K562 (cell line): ENCODE measurements at regions not wholly inside any gene's neighbourhood (a gene's known extent, or its start where the extent isn't known, plus 50 kb on each side); places are given as distances from the start of the nearest gene placed in this dataset.

Experiments used
- ATAC-seq: fragments of 200-7000 bp; cut with Tn5 transposase; 3 replicates; pipeline ENCODE4 v1.9.1; 2020; ENCODE audit warnings: moderate library complexity
- BruUV-seq: library from RNA; stranded (reverse); fragments of 400-500 nt; replicated peaks from 2 replicates; lab custom pipeline; 2021; lab: Mats Ljungman, UMichigan
- CTCF ChIA-PET: fragments of 300-600 bp; formaldehyde crosslinking; extraction: SDS; loops from one replicate; lab custom pipeline; 2021; ENCODE audit warnings: low intra/inter-chr PET ratio; lab: Yijun Ruan, JAX
- POLR2A ChIA-PET: fragments of 300-600, 350-650 bp; sonication (Branson Sonifier 250); formaldehyde crosslinking; extraction: SDS; loops from one replicate; lab custom pipeline; 2021; ENCODE audit warnings: antibody characterized with exemption, inconsistent platforms; lab: Yijun Ruan, JAX
- DNase-seq, 4 experiments: peaks; one replicate each; pipeline versions ENCODE4 v3.0.0 to v3.0.0-alpha.2; 2011 to 2018; ENCODE audit warnings: low spot score in 3 of 4, mixed read lengths in 3 of 4; ENCODE audit errors: extremely low read depth in 1 of 4
- FAIRE-seq: peaks from 2 replicates; lab custom pipeline; 2011; peaks lifted over from hg19 to GRCh38; lab: Jason Lieb, UNC
- H2AFZ ChIP-seq: 2 replicates; pipeline ENCODE4 v1.6.0; 2011; ENCODE audit warnings: low read depth, low read length, control low read depth, inconsistent platforms
- H3K27ac ChIP-seq: fragments of 200-600 bp; 3 replicates; pipeline ENCODE4 v1.8.0; 2011; ENCODE audit warnings: low read depth, mild to moderate bottlenecking, control low read depth, inconsistent platforms, low read length, moderate library complexity, mixed read lengths; ENCODE audit errors: extremely low read depth
- H3K27me3 ChIP-seq, 2 experiments: fragments of 300-600 bp in 1 of 2; 2 replicates in 1 of 2; 3 replicates in 1 of 2; pipeline versions ENCODE4 v1.6.0 to v1.8.0; 2011; ENCODE audit warnings: inconsistent platforms in 2 of 2, low read length in 2 of 2, mild to moderate bottlenecking in 1 of 2, mixed read lengths in 1 of 2, moderate library complexity in 1 of 2; ENCODE audit not compliant: control insufficient read depth in 2 of 2, insufficient read depth in 2 of 2
- H3K36me3 ChIP-seq: fragments of 300-600 bp; 3 replicates; pipeline ENCODE4 v1.8.0; 2011; ENCODE audit warnings: mild to moderate bottlenecking, low read length, inconsistent platforms; ENCODE audit not compliant: control insufficient read depth, insufficient read depth
- H3K4me1 ChIP-seq, 2 experiments: fragments of 200-600 bp in 1 of 2; replicated peaks in 1 of 2; 2 replicates in 1 of 2; 3 replicates in 1 of 2; pipeline versions ENCODE4 v1.5.1 to v1.8.0; 2011; ENCODE audit warnings: inconsistent platforms in 2 of 2, low read length in 2 of 2, mild to moderate bottlenecking in 1 of 2, mixed read lengths in 1 of 2, moderate library complexity in 1 of 2; ENCODE audit not compliant: control insufficient read depth in 2 of 2, insufficient read depth in 2 of 2
- H3K4me2 ChIP-seq: 2 replicates; pipeline ENCODE4 v1.6.1; 2011; ENCODE audit warnings: low read length, control low read depth, inconsistent platforms, mixed read lengths; ENCODE audit not compliant: insufficient read depth
- H3K4me3 ChIP-seq: fragments of 200-600 bp; sonication (generic), shearing (Covaris generic); 2 replicates; pipeline ENCODE4 v1.5.1; 2016; ENCODE audit warnings: control low read depth, inconsistent platforms
- H3K79me2 ChIP-seq: fragments of 200-600 bp; 3 replicates; pipeline ENCODE4 v1.8.0; 2011; ENCODE audit warnings: low read length, inconsistent platforms; ENCODE audit not compliant: control insufficient read depth, insufficient read depth
- H3K9ac ChIP-seq, 2 experiments: 2 replicates each; pipeline versions ENCODE4 v1.6.0 to v1.6.1; 2011; ENCODE audit warnings: low read depth in 2 of 2, low read length in 2 of 2, control low read depth in 1 of 2, inconsistent platforms in 1 of 2, mild to moderate bottlenecking in 1 of 2, mixed read lengths in 1 of 2; ENCODE audit not compliant: insufficient read depth in 1 of 2
- H3K9me1 ChIP-seq: one replicate; pipeline ENCODE4 v1.6.0; 2011; ENCODE audit warnings: inconsistent platforms, mild to moderate bottlenecking, low read length, moderate library complexity; ENCODE audit not compliant: control insufficient read depth, insufficient read depth
- H3K9me3 ChIP-seq: replicated peaks from 2 replicates; pipeline ENCODE4 v1.5.1; 2011; ENCODE audit warnings: low read depth, low read length, inconsistent platforms; ENCODE audit not compliant: control insufficient read depth, insufficient read depth
- H4K20me1 ChIP-seq: replicated peaks from 2 replicates; pipeline ENCODE4 v1.6.1; 2011; ENCODE audit warnings: low read length, inconsistent platforms, mixed read lengths; ENCODE audit not compliant: control insufficient read depth, insufficient read depth
- FOXM1 ChIP-seq, 2 experiments: fragments of 450-650 bp in 1 of 2; sonication (generic) in 1 of 2; formaldehyde crosslinking in 1 of 2; IDR thresholded peaks; 2 replicates each; pipeline versions ENCODE4 v1.6.1 to v1.9.0; 2017 to 2022; ENCODE audit warnings: low read depth in 2 of 2, mild to moderate bottlenecking in 2 of 2, missing genetic modification reagents in 1 of 2, moderate library complexity in 1 of 2
- HSF4 ChIP-seq: fragments of 250-450 bp; sonication (Bioruptor Pico); IDR thresholded peaks from 2 replicates; pipeline ENCODE4 v2.1.2; 2022; ENCODE audit warnings: mild to moderate bottlenecking, moderate library complexity, borderline replicate concordance
- POLR2AphosphoS5 ChIP-seq: IDR thresholded peaks from 2 replicates; pipeline ENCODE4 v1.6.1; 2011; ENCODE audit warnings: mild to moderate bottlenecking, low read depth, low read length, moderate library complexity; ENCODE audit not compliant: control insufficient read depth, insufficient read depth
- POU5F1 ChIP-seq: fragments of 150-350 bp; IDR thresholded peaks from 2 replicates; pipeline ENCODE4 v1.6.1; 2014; ENCODE audit warnings: borderline replicate concordance, low read length, low read depth, mild to moderate bottlenecking; ENCODE audit not compliant: partially characterized antibody
- PURB ChIP-seq: sonication (generic); formaldehyde crosslinking; IDR thresholded peaks from 2 replicates; pipeline ENCODE4 v1.9.0; 2021; ENCODE audit warnings: low read depth, mild to moderate bottlenecking, missing genetic modification reagents
- RBM22 ChIP-seq: fragments of 200-400 bp; formaldehyde crosslinking; IDR thresholded peaks from 2 replicates; pipeline ENCODE4 v1.6.1; 2018; ENCODE audit warnings: low read length, low read depth; ENCODE audit not compliant: poor library complexity, severe bottlenecking
- SIX5 ChIP-seq, 2 experiments: IDR thresholded peaks; 2 replicates each; pipeline ENCODE4 v1.6.1; 2011; ENCODE audit warnings: low read length in 2 of 2, borderline replicate concordance in 1 of 2, low read depth in 1 of 2, mild to moderate bottlenecking in 1 of 2, moderate library complexity in 1 of 2; ENCODE audit not compliant: insufficient read depth in 1 of 2
- YY1 ChIP-seq, 3 experiments: IDR thresholded peaks; 2 replicates each; pipeline ENCODE4 v1.6.1; 2011; ENCODE audit warnings: low read length in 2 of 3, mild to moderate bottlenecking in 2 of 3, moderate library complexity in 2 of 3, borderline replicate concordance in 1 of 3, control low read depth in 1 of 3, low read depth in 1 of 3; ENCODE audit not compliant: insufficient read depth in 3 of 3, insufficient replicate concordance in 2 of 3, control insufficient read depth in 1 of 3, insufficient read length in 1 of 3; ENCODE audit errors: extremely low read depth in 1 of 3
- ZBTB7A ChIP-seq: IDR thresholded peaks from 2 replicates; pipeline ENCODE4 v1.6.1; 2011; ENCODE audit warnings: low read depth, mild to moderate bottlenecking, low read length, moderate library complexity, borderline replicate concordance; ENCODE audit not compliant: control insufficient read depth
- ZC3H11A ChIP-seq: IDR thresholded peaks from 2 replicates; pipeline ENCODE4 v1.6.1; 2012; ENCODE audit warnings: low read depth, low read length, improper control_type of control experiment
- ZFX ChIP-seq: sonication (generic); formaldehyde crosslinking; IDR thresholded peaks from 2 replicates; pipeline ENCODE4 v1.8.0; 2022; ENCODE audit warnings: mild to moderate bottlenecking, missing genetic modification reagents, moderate library complexity
- ZNF217 ChIP-seq: sonication (generic); formaldehyde crosslinking; IDR thresholded peaks from 2 replicates; pipeline ENCODE4 v1.8.0; 2022; ENCODE audit warnings: mild to moderate bottlenecking, missing genetic modification reagents
- ZNF274 ChIP-seq: IDR thresholded peaks from 2 replicates; pipeline ENCODE4 v1.6.1; 2011; ENCODE audit warnings: low read depth, mild to moderate bottlenecking, low read length, moderate library complexity, borderline replicate concordance
- ZNF311 ChIP-seq: fragments of 250-450 bp; sonication (Bioruptor Pico); IDR thresholded peaks from 2 replicates; pipeline ENCODE4 v1.4.0; 2020; ENCODE audit warnings: mild to moderate bottlenecking, moderate library complexity
- ZNF511 ChIP-seq: sonication (generic); formaldehyde crosslinking; IDR thresholded peaks from 2 replicates; pipeline ENCODE4 v1.8.0; 2022; ENCODE audit warnings: mild to moderate bottlenecking, missing genetic modification reagents
- ZNF639 ChIP-seq, 2 experiments: fragments of 200-800 bp in 1 of 2; sonication (Bioruptor generic) in 1 of 2; sonication (generic) in 1 of 2; formaldehyde crosslinking in 1 of 2; IDR thresholded peaks in 1 of 2; conservative IDR thresholded peaks in 1 of 2; 2 replicates each; pipeline versions ENCODE4 v1.5.0 to v1.6.1; 2016 to 2020; ENCODE audit warnings: missing compliant biosample characterization in 1 of 2, missing genetic modification characterization in 1 of 2, missing genetic modification reagents in 1 of 2
- WGBS: fragments of 100-300 bp; shearing (Covaris generic); methylation state at CpG from one replicate; pipeline ENCODE4 v1.1.6; 2016; ENCODE audit warnings: low coverage, mixed read lengths; ENCODE audit not compliant: insufficient coverage; ENCODE audit errors: missing lambda C conversion rate; 5-methylcytosine and 5-hydroxymethylcytosine counted together
- in situ Hi-C: fragments of 300-500 bp; cut with MboI; formaldehyde crosslinking; loops from 4 replicates; pipeline ENCODE4 v1.15.0; 2018; ENCODE audit warnings: inconsistent platforms, mixed read lengths
- intact Hi-C: fragments of 100-400 bp; cut with micrococcal nuclease; formaldehyde crosslinking; loops from 2 replicates; pipeline ENCODE4 v1.14.2; 2022

DNA sequence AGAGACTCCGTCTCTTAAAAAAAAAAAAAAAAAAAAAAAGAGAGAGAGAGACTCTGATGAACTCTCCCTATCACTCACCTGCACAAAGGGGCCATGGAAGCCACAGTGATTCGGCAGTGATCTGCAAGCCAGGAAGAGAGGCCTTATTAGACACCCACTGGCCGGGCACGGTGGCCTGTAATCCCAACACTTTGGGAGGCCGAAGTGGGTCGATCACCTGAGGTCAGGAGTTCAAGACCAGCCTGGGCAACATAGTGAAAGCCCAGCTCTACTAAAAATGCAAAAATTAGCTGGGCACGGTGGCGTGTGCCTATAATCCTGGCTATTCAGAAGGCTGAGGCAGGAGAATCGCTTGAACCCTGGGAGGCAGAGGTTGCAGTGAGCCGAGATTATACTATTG lies 198.5 kb upstream of the WSCD1 start:
- Histone ChIP-seq H3K27me3 (peaks cover 0 to 6% of the 10 kb centered on the region in 2 experiments; a peak in 1 of 5 replicates), H3K27ac (no peak overlapping the region), H3K9me3 (no peaks in the 10 kb centered on the region), H3K36me3 (no peaks in the 10 kb centered on the region), H4K20me1 (no peaks in the 10 kb centered on the region), H3K9ac (no peak overlapping the region), H3K4me3 (no peak overlapping the region), H3K9me1 (no peaks in the 10 kb centered on the region), H2AFZ (no peak overlapping the region), H3K4me1 (no peaks in the 10 kb centered on the region), H3K79me2 (no peaks in the 10 kb centered on the region), H3K4me2 (no peak overlapping the region)
- intact Hi-C loops (no loop called here), in situ Hi-C loops (no loop called here)
- ChIA-PET CTCF (no interaction called here), POLR2A (no interaction called here)
- WGBS: 0% methylated on average over 5 of the region's 10 CpGs
- BruUV-seq: no TSS peak
- no peak for FAIRE-seq
- DNase-seq: no peak
- no peak for ATAC-seq
- no peak for TF ChIP-seq ZC3H11A
- no peak for TF ChIP-seq YY1 (IDR thresholded peaks at IDR 0.05; ENCODE audit: borderline replicate concordance in 1 of 3, control insufficient read depth in 1 of 3, extremely low read depth in 1 of 3, insufficient read depth in 3 of 3, insufficient read length in 1 of 3, insufficient replicate concordance in 2 of 3, low read depth in 1 of 3, low read length in 2 of 3)
- TF ChIP-seq PURB: no peak
- no peak for TF ChIP-seq RBM22
- no peak for TF ChIP-seq HSF4 (CRISPR knock-in tag)
- no peak for TF ChIP-seq POLR2AphosphoS5
- TF ChIP-seq ZNF511 (CRISPR knock-in tag): no peak
- no peak for TF ChIP-seq ZNF311
- TF ChIP-seq ZBTB7A: no peak
- no peak for TF ChIP-seq ZFX (CRISPR knock-in tag)
- TF ChIP-seq POU5F1: no peak
- TF ChIP-seq FOXM1 (IDR thresholded peaks at IDR 0.05; ENCODE audit: low read depth): no peak
- TF ChIP-seq FOXM1 (CRISPR knock-in tag; IDR thresholded peaks at IDR 0.05; ENCODE audit: low read depth): no peak
- no peak for TF ChIP-seq SIX5 (IDR thresholded peaks at IDR 0.05; ENCODE audit: borderline replicate concordance in 1 of 2, insufficient read depth in 1 of 2, low read depth in 1 of 2, low read length in 2 of 2)
- no peak for TF ChIP-seq ZNF217 (CRISPR knock-in tag)
- no peak for TF ChIP-seq ZNF274
- TF ChIP-seq ZNF639 (CRISPR knock-in tag; conservative IDR thresholded peaks at IDR 0.05 in 1 of 2, IDR thresholded peaks at IDR 0.05 in 1 of 2): no peak
